ENCODE measurements at regions not wholly inside any gene's neighbourhood (a gene's known extent, or its start where the extent isn't known, plus 50 kb on each side); places are given as distances from the start of the nearest gene placed in this dataset.
"Not testable (repeated sequence)": the region's sequence is repeated elsewhere in the genome, so short reads cannot be mapped to it uniquely, and the experiment has no call there.

- intact Hi-C loops (cut with DNase I), result loop anchor here (5.0 kb wide), 1 partner anchor 1510 kb away; no protein-coding TSS in a partner anchor
- no peak for DNase-seq
Measured at GRCh38 chr1:163562355-163562754, 240.6 kb downstream of the NUF2 start.

GRCh38 chr1:163565166-163565565 lies 243.4 kb downstream of the NUF2 start:
- intact Hi-C loops (cut with DNase I), result loop anchor here (2.0 kb wide), 1 partner anchor 18 kb away; no protein-coding TSS in a partner anchor
- DNase-seq, result peak in 1 of 10 donors; percentile 43

- no peak for DNase-seq
- intact Hi-C loops (cut with DNase I), result no loop called here
Measured at GRCh38 chr1:163570071-163570470, 248.3 kb downstream of the NUF2 start.

- no peak for DNase-seq
- intact Hi-C loops (cut with DNase I), result no loop called here
Measured at GRCh38 chr1:163571950-163572349, 250.2 kb downstream of the NUF2 start.

- intact Hi-C loops (cut with DNase I), result no loop called here
- no peak for DNase-seq
Measured at GRCh38 chr1:163574119-163574518, 252.4 kb downstream of the NUF2 start.

DNA sequence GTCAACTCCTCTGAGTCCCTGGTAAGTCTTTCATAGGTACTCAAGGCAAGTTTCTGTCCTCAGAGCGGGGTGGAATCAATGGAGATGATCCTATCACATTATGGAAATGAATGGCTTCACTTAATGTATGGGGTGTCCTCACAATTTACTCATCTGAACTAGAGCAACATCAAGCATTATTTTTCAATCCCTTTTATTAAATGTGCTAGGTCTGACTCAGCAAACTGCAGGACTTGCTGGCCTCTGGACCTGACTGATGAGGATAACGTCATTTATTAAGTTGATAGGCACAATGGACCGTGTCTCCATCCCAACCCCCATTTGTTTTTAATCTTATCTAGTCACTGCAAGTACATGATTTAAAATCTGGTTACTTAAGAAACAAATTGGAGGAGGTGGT lies 259.2 kb downstream of the NUF2 start:
- intact Hi-C loops (cut with DNase I), result no loop called here

GRCh38 chr1:163583661-163584181 lies 262.0 kb downstream of the NUF2 start:
- intact Hi-C loops (cut with DNase I), result no loop called here
- DNase-seq, result no peak

More for the DNA sequence above, 259.2 kb downstream of the NUF2 start:
- no peak for DNase-seq

DNA sequence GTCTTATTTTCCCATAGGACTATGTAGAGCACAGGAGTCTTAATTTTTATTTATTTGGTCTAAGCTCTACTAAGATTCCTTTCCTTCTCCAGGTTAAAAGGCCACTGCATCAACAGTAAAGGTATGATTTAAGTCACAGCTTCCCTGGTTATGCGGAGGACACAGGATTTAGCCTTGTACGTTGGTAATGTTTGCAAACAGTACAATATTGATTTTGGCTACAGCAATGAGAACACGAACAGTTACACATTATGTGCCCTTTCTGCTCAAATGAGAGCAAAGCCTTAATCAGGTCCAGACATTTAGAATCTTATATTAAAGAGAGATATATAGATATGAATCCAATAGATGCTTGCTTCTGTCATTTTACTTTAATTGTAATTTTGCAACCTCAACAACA lies 264.0 kb downstream of the NUF2 start:
- intact Hi-C loops (cut with DNase I), result no loop called here
- no peak for DNase-seq

- DNase-seq, result no peak
- intact Hi-C loops (cut with DNase I), result no loop called here
Measured at GRCh38 chr1:163588796-163589195, 267.0 kb downstream of the NUF2 start.

DNA sequence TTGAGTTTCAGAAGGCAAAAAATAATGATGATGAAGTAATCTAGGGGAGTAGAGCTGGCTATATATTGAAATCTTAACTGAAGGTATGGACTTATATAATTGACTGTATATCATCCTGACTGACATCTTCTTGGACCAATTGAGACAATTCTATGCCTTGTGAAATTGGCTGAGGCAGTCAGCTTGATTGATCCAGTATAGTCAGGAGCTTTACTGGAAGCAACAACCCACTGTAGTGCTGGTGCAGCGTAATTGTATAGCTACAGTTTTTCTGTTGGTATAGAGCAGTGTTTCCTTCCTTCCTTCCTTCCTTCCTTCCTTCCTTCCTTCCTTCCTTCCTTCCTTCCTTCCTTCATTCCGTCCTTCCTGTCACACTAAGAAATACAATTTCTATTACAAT lies 268.0 kb downstream of the NUF2 start:
- no peak for DNase-seq
- intact Hi-C loops (cut with DNase I), result no loop called here

DNA sequence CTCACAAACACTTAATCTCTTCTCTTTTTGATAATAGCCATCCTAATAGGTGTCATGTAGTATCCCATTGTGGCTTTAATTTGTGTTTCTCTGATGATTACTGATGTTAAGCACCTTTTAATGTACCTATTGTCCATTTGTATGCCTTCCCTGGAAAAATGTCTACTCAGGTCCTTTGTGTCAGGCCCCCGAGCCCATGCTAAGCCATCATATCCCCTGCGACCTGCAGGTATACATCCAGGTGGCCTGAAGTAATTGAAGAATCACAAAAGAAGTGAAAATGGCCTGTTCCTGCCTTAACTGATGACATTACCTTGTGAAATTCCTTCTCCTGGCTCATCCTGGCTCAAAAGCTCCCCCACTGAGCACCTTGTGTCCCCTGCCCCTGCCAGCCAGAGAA lies 269.4 kb downstream of the NUF2 start:
- DNase-seq; intact Hi-C loops (cut with DNase I): not testable (repeated sequence)

DNA sequence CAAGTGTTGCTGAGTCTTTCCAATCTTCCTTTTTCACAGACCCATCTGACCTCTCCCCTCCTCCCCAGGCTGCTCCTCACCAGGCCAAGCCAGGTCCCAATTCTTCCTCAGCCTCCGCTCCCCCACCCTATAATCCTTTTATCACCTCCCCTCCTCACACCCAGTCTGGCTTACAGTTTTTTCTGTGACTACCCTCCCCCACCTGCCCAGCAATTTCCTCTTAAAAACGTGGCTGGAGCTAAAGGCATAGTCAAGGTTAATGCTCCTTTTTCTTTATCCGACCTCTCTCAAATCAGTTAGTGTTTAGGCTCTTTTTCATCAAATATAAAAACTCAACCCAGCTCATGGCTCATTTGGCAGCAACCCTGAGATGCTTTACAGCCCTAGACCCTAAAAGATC lies 270.9 kb downstream of the NUF2 start:
- intact Hi-C loops (cut with DNase I); DNase-seq: not testable (repeated sequence)

- DNase-seq; intact Hi-C loops (cut with DNase I): not testable (repeated sequence)
Measured at GRCh38 chr1:163596106-163596505, 274.4 kb downstream of the NUF2 start.

- intact Hi-C loops (cut with DNase I), result no loop called here
- no peak for DNase-seq
Measured at GRCh38 chr1:163596541-163597258, 274.9 kb downstream of the NUF2 start.

DNA sequence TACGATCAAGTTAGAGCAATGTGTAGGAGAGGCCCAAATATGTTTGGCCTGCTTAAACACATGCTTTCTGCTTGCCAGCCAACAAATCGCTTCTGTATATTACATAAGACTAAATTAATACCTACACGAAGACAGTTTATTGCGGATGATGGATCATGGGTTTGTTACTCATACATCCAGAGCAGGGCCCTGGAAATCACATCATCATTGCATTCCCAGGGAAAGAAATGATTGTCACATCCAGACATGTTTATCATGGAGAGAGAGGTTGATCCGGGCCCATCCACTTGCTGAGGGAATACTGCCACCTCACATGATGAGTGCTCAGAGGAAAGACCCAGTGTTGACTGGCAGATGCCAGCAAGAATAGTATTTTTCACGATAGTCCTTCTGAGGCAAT lies 282.6 kb downstream of the NUF2 start:
- no peak for DNase-seq
- intact Hi-C loops (cut with DNase I), result no loop called here

DNA sequence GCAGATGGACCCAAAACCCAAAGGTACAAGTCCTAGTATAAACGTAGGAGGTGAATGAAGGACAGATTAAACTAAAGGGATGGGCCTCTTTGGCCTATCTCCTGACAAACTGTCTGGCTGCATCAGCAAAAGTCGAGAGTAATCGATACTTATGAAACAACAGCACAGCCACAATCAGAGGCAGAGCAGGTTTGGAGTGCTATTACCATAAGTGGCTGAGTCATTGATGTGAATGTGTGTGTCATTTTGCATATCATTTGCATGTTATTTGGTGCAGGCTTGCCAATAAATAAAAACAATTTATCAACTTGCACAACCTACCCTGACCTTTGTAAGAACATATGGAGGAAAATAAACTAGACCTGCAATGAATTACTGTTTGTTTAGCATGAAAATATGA lies 283.1 kb downstream of the NUF2 start:
- DNase-seq, result no peak
- intact Hi-C loops (cut with DNase I), result no loop called here

DNA sequence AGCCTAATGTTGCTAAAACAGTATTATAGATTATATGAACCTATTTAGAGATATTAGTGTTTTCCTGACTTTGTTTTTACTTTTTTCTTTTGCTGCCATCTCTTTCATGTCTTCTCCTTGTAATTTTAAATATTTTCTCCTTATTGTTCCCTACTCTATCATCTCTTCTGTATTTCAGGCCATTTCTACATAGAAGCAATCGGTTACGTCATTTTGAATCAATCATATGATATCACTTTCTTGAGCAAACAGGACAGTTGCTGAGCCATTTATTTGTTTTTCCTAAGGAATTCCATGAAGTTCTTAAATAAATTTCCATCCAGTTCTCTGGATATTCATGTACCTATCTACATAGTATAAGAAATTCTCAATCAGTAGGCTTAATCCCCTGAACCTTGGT lies 287.2 kb downstream of the NUF2 start:
- no peak for DNase-seq
- intact Hi-C loops (cut with DNase I), result no loop called here

GRCh38 chr1:163609858-163610257 lies 288.1 kb downstream of the NUF2 start:
- intact Hi-C loops (cut with DNase I), result no loop called here
- DNase-seq, result no peak

DNA sequence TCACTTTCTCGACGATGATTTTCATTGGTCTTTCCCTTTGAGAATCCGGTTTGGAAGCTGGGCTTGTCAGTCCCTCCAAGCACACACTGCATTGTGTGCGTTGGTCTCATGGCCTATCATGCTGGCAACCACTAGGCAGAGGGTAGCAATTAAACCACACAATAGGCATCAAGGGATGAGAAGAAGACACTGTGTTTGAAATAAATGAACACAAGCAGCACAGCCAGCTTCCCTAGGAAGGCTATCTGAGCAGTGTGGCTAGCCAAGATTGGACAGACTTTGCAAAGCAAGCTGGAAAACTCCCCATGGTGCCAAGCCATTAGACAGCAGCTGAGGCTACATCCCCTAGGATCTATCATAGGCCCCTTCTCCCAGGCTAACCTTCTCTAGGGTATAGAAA lies 288.7 kb downstream of the NUF2 start:
- intact Hi-C loops (cut with DNase I), result no loop called here
- DNase-seq, result peak in 2 of 10 donors; percentile 8 to 9

GRCh38 chr1:163614361-163614760 lies 292.6 kb downstream of the NUF2 start:
- intact Hi-C loops (cut with DNase I), result no loop called here
- no peak for DNase-seq

DNA sequence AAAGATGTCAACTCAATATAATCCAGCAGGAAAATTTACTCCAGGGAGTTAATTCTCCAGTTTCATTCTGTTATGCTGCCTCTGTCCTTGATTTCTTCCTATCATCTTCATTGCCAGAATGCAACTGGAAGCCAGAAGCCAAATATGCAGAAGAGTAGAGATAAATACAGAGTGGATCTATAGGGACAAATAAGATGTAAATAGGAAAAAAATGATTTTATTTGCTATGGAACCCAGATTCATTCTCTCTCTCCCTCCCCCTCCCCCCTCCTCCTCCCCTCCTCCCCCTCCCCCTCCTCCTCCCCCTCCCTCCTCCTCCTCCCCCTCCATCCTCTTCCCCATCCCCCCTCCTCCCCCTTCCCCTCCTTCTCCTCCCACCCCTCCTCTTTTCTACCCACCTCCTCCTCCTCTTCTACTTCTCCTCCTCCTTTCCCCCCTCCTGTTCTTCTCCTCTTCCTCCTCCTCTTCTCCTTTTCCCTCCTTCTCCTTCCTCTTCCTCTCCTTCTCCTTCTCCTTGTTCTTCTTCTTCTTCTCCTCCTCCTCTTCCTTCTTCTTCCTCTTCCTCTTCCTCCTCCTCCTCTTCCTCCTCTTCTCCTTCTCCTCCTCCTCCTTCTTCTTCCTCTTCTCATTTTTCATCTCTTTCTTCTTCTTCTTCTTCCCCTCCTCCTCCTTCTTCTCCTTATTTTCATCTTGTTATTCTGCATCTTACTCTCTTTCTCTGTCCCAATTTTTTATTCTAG lies 306.4 kb downstream of the NUF2 start:
- DNase-seq, result no peak
- intact Hi-C loops (cut with DNase I), result no loop called here

GRCh38 chr1:163632269-163632668 lies 310.5 kb downstream of the NUF2 start:
- DNase-seq, result no peak
- intact Hi-C loops (cut with DNase I), result no loop called here
